ENCODE measurements at regions not wholly inside any gene's neighbourhood (a gene's known extent, or its start where the extent isn't known, plus 50 kb on each side); places are given as distances from the start of the nearest gene placed in this dataset.

- no peak for TF ChIP-seq CTCF (IDR thresholded peaks at IDR 0.05)
- TF ChIP-seq POLR2A (IDR thresholded peaks at IDR 0.05): no peak
These were observed 179.0 kb downstream of the POM121L12 start for GRCh38 chr7:53214463-53214862.
